B cell (primary cell): ENCODE measurements at regions not wholly inside any gene's neighbourhood (a gene's known extent, or its start where the extent isn't known, plus 50 kb on each side); places are given as distances from the start of the nearest gene placed in this dataset.

ENCODE experiments used
- ATAC-seq: fragments of 200-7000 bp; cut with Tn5 transposase; one replicate; pipeline ENCODE4 v1.10.0; 2021; ENCODE audit warnings: low read depth, mild to moderate bottlenecking, moderate number of reproducible peaks, moderate library complexity
- CTCF ChIA-PET: fragments of 350-600 bp; sonication (Branson Sonifier 250); formaldehyde crosslinking; loops from one replicate; lab custom pipeline; 2021; ENCODE audit warnings: antibody characterized with exemption, inconsistent platforms; lab: Charles Lee
- POLR2A ChIA-PET: fragments of 350-600 bp; sonication (Branson Sonifier 250); formaldehyde crosslinking; loops from one replicate; lab custom pipeline; 2021; ENCODE audit warnings: antibody characterized with exemption; lab: Charles Lee
- DNase-seq: peaks from one replicate; pipeline ENCODE4 v3.0.0; 2013
- H2AFZ ChIP-seq: 2 replicates; pipeline ENCODE4 v1.6.1; 2012; ENCODE audit warnings: mild to moderate bottlenecking, low read depth, low read length; ENCODE audit not compliant: insufficient read depth, poor library complexity, severe bottlenecking
- H3K27ac ChIP-seq, 2 donors: 1 replicate in 1 of 2; 2 replicates in 1 of 2; pipeline ENCODE4 v1.5.1; 2012 to 2013; ENCODE audit warnings: low read length in 2 of 2, mild to moderate bottlenecking in 2 of 2, moderate library complexity in 1 of 2
- H3K27me3 ChIP-seq, 4 experiments: fragments of 200-600 bp in 1 of 4; sonication (generic) in 1 of 4; replicated peaks in 1 of 4; 1 replicate in 2 of 4; 2 replicates in 2 of 4; pipeline versions ENCODE4 v1.6.1 to v1.7.0; 2013 to 2016; ENCODE audit warnings: low read length in 3 of 4, mild to moderate bottlenecking in 2 of 4, mixed read lengths in 1 of 4, moderate library complexity in 1 of 4; ENCODE audit not compliant: insufficient read depth in 4 of 4, control insufficient read depth in 3 of 4; ENCODE audit errors: control extremely low read depth in 1 of 4
- H3K36me3 ChIP-seq, 2 experiments: replicated peaks in 1 of 2; 1 replicate in 1 of 2; 2 replicates in 1 of 2; pipeline versions ENCODE4 v1.6.1 to v1.7.1; 2013; ENCODE audit warnings: low read length in 1 of 2; ENCODE audit not compliant: insufficient read depth in 2 of 2, control insufficient read depth in 1 of 2; ENCODE audit errors: control extremely low read depth in 1 of 2, extremely low read depth in 1 of 2
- H3K4me1 ChIP-seq, 2 donors: fragments of 200-600 bp in 1 of 2; sonication (generic) in 1 of 2; 1 replicate in 1 of 2; 2 replicates in 1 of 2; pipeline versions ENCODE4 v1.5.1 to v1.6.1; 2013 to 2017; ENCODE audit warnings: low read length in 2 of 2; ENCODE audit not compliant: control insufficient read depth in 2 of 2, insufficient read depth in 2 of 2
- H3K4me2 ChIP-seq: replicated peaks from 2 replicates; pipeline ENCODE3; 2012; ENCODE audit warnings: mild to moderate bottlenecking, low read depth, low read length; ENCODE audit not compliant: poor library complexity, severe bottlenecking
- H3K4me3 ChIP-seq, 5 experiments: fragments of 200-600 bp in 1 of 5; sonication (generic) in 1 of 5; 1 replicate in 3 of 5; 2 replicates in 2 of 5; pipeline versions ENCODE4 v1.5.1 to v1.7.0; 2011 to 2016; ENCODE audit warnings: low read length in 4 of 5, mild to moderate bottlenecking in 4 of 5, low read depth in 2 of 5, control low read depth in 1 of 5, moderate library complexity in 1 of 5; ENCODE audit not compliant: insufficient read depth in 1 of 5; ENCODE audit errors: control extremely low read depth in 1 of 5, extremely low read depth in 1 of 5
- H3K79me2 ChIP-seq: fragments of 200-600 bp; sonication (generic); one replicate; pipeline ENCODE4 v1.6.0; 2016; ENCODE audit warnings: low read length; ENCODE audit not compliant: control insufficient read depth, insufficient read depth
- H3K9ac ChIP-seq: fragments of 200-600 bp; sonication (generic); 2 replicates; pipeline ENCODE4 v1.6.1; 2017; ENCODE audit warnings: mild to moderate bottlenecking, low read length, moderate library complexity
- H3K9me3 ChIP-seq, 3 donors: one replicate each; pipeline versions ENCODE4 v1.6.1 to v1.7.1; 2013; ENCODE audit warnings: low read length in 2 of 3; ENCODE audit not compliant: control insufficient read depth in 2 of 3, insufficient read depth in 1 of 3; ENCODE audit errors: control extremely low read depth in 1 of 3
- H4K20me1 ChIP-seq: 2 replicates; pipeline ENCODE4 v1.6.0; 2012; ENCODE audit warnings: mild to moderate bottlenecking, low read length; ENCODE audit not compliant: insufficient read depth, control insufficient read depth, poor library complexity, severe bottlenecking
- H3K27ac Mint-ChIP-seq: one replicate; pipeline ENCODE4 v1.8.0; 2021; ENCODE audit warnings: mixed read lengths
- H3K27me3 Mint-ChIP-seq: one replicate; pipeline ENCODE4 v1.8.0; 2021; ENCODE audit warnings: mixed read lengths
- H3K4me1 Mint-ChIP-seq: one replicate; pipeline ENCODE4 v1.8.0; 2021; ENCODE audit warnings: mixed read lengths
- H3K4me3 Mint-ChIP-seq: one replicate; pipeline ENCODE4 v1.8.0; 2021; ENCODE audit warnings: mixed read lengths
- H3K9me3 Mint-ChIP-seq: one replicate; pipeline ENCODE4 v1.8.0; 2022; ENCODE audit warnings: mixed read lengths; ENCODE audit not compliant: insufficient read depth
- CTCF ChIP-seq: fragments of 200-600 bp; IDR thresholded peaks from one replicate; pipeline ENCODE4 v1.8.0; 2022; ENCODE audit warnings: antibody characterized with exemption, mild to moderate bottlenecking
- EZH2 ChIP-seq: IDR thresholded peaks from 2 replicates; pipeline ENCODE4 v1.6.1; 2012; ENCODE audit warnings: borderline replicate concordance, low read depth, mild to moderate bottlenecking, moderate library complexity, low read length; ENCODE audit not compliant: insufficient read depth, poor library complexity, severe bottlenecking
- WGBS: methylation state at CpG from one replicate; pipeline ENCODE4 v1.1.5; 2013; ENCODE audit warnings: missing lambda C conversion rate; ENCODE audit not compliant: insufficient coverage; 5-methylcytosine and 5-hydroxymethylcytosine counted together
- intact Hi-C: fragments of 100-400 bp; cut with micrococcal nuclease; formaldehyde crosslinking; loops from one replicate; pipeline ENCODE4 v1.10.0; 2022

- Histone ChIP-seq H3K9me3 (no peaks in the 10 kb centered on the region), H3K4me1 (no peaks in the 10 kb centered on the region), H3K27me3 (no peaks in the 10 kb centered on the region), H2AFZ (no peak overlapping the region), H3K9ac (no peak overlapping the region), H3K4me2 (no peak overlapping the region), H3K4me3 (no peak overlapping the region), H3K27ac (no peak overlapping the region), H3K36me3 (no peaks in the 10 kb centered on the region), H3K79me2 (no peaks in the 10 kb centered on the region), H4K20me1 (no peaks in the 10 kb centered on the region)
- ChIA-PET CTCF (no interaction called here), POLR2A (no interaction called here)
- intact Hi-C loops = no loop called here
- TF ChIP-seq EZH2 (no peak), CTCF (no peak)
- Mint-ChIP-seq H3K9me3 (no peaks in the 10 kb centered on the region), H3K27ac (no peak overlapping the region), H3K4me3 (no peak overlapping the region), H3K27me3 (no peaks in the 10 kb centered on the region), H3K4me1 (no peaks in the 10 kb centered on the region)
- WGBS = no CpG with 5 or more reads among the region's 4 CpGs
- ATAC-seq = no peak
- no peak for DNase-seq
These were observed 636.4 kb downstream of the USP25 start for GRCh38 chr21:16366207-16366606.

- ATAC-seq (no peak), DNase-seq (no peak)
- H3K27ac ChIP-seq = no peak overlapping the region
- no peaks in the 10 kb centered on the region for H3K27me3 ChIP-seq
- intact Hi-C loops = no loop called here
- H3K79me2 ChIP-seq = no peaks in the 10 kb centered on the region
- H2AFZ ChIP-seq = no peak overlapping the region
- no peak overlapping the region for H3K4me3 ChIP-seq
- H3K9me3 ChIP-seq = no peaks in the 10 kb centered on the region
- POLR2A ChIA-PET = no interaction called here
- TF ChIP-seq CTCF (no peak), EZH2 (no peak)
- no peaks in the 10 kb centered on the region for H3K36me3 ChIP-seq
- WGBS = no CpG with 5 or more reads among the region's 1 CpG
- H3K4me1 Mint-ChIP-seq = no peaks in the 10 kb centered on the region
- H3K4me1 ChIP-seq = no peaks in the 10 kb centered on the region
- H3K27me3 Mint-ChIP-seq = no peaks in the 10 kb centered on the region
- H3K4me2 ChIP-seq = no peak overlapping the region
- no peak overlapping the region for H3K4me3 Mint-ChIP-seq
- H3K27ac Mint-ChIP-seq = no peak overlapping the region
- no peaks in the 10 kb centered on the region for H3K9me3 Mint-ChIP-seq
- H4K20me1 ChIP-seq = no peaks in the 10 kb centered on the region
- CTCF ChIA-PET = no interaction called here
- H3K9ac ChIP-seq = no peak overlapping the region
These were observed 637.3 kb downstream of the USP25 start for GRCh38 chr21:16367079-16367478.
